GM13977 (cell line): ENCODE measurements at regions not wholly inside any gene's neighbourhood (a gene's known extent, or its start where the extent isn't known, plus 50 kb on each side); places are given as distances from the start of the nearest gene placed in this dataset.

Experiments used
- DNase-seq: peaks from one replicate; pipeline ENCODE4 v3.0.0; 2012; ENCODE audit warnings: low spot score
- in situ Hi-C: fragments of 300-500 bp; cut with MboI; formaldehyde crosslinking; loops from one replicate; pipeline ENCODE4 v1.12.0; 2022; ENCODE audit warnings: low sequenced_read_pairs, low pct_unique_long_range_greater_than_20kb, mixed read lengths, inconsistent platforms; ENCODE audit not compliant: unreplicated experiment
- TF ChIP-seq, protein P1 (sequence below): IDR thresholded peaks from 2 replicates; pipeline ENCODE4 v1.5.1; 2012; ENCODE audit warnings: mild to moderate bottlenecking, control low read depth; ENCODE audit not compliant: insufficient read depth; ENCODE audit errors: extremely low read depth, missing control alignments

GRCh38 chr15:37652646-37653417, 281.6 kb upstream of the TMCO5A start:
- TF ChIP-seq, protein P1, sequence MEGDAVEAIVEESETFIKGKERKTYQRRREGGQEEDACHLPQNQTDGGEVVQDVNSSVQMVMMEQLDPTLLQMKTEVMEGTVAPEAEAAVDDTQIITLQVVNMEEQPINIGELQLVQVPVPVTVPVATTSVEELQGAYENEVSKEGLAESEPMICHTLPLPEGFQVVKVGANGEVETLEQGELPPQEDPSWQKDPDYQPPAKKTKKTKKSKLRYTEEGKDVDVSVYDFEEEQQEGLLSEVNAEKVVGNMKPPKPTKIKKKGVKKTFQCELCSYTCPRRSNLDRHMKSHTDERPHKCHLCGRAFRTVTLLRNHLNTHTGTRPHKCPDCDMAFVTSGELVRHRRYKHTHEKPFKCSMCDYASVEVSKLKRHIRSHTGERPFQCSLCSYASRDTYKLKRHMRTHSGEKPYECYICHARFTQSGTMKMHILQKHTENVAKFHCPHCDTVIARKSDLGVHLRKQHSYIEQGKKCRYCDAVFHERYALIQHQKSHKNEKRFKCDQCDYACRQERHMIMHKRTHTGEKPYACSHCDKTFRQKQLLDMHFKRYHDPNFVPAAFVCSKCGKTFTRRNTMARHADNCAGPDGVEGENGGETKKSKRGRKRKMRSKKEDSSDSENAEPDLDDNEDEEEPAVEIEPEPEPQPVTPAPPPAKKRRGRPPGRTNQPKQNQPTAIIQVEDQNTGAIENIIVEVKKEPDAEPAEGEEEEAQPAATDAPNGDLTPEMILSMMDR, result no peak
- in situ Hi-C loops, result no loop called here
- no peak for DNase-seq

GRCh38 chr15:37678124-37678523, 256.3 kb upstream of the TMCO5A start:
- TF ChIP-seq, protein P1, result no peak
- in situ Hi-C loops, result no loop called here
- DNase-seq, result no peak

- TF ChIP-seq, protein P1, result no peak
- in situ Hi-C loops, result no loop called here
- DNase-seq, result no peak
Measured at GRCh38 chr15:37679627-37680026, 254.8 kb upstream of the TMCO5A start.

GRCh38 chr15:37682304-37682703, 252.1 kb upstream of the TMCO5A start:
- in situ Hi-C loops, result no loop called here
- TF ChIP-seq, protein P1, result no peak
- no peak for DNase-seq

DNA sequence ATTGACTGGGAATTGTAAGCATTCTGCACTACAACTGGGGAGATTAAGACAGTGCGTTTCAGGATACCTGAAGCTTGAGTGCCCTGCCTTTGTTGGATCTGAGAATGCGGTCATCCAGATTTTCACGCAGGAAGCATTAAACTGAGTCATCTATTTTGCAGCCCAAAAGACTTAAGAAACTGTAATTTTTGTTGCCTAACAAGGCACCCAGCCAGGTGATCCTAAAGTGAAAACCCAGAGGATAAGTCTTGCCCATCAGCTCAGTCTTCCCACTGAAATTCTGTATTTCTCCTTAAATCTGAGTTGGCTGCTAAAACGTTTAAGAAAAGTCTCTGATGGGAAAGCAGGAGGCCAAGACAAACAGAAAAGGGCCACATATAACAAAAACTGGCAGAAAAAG, 242.5 kb upstream of the TMCO5A start:
- DNase-seq, result no peak
- TF ChIP-seq, protein P1, result no peak
- in situ Hi-C loops, result no loop called here

DNA sequence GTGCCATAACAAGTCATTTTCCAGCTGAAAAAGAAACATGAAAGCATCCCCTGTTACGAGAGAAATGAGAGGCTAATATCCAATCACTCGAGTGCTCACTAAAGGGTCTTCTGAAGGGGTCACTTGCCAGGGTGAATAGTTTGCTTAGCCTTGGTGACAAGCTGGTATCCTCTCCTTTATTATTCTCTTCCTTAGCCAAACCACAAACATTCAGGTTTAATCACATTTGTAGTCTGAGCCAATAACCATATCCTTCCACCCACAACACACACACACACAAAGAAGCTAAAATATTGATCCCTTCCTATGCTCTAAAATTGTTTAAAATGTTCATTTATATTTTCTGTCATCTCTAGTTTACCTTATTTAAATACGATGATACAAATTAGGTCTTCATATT, 240.5 kb upstream of the TMCO5A start:
- DNase-seq, result no peak

More for the DNA sequence above, 240.5 kb upstream of the TMCO5A start:
- TF ChIP-seq, protein P1, result no peak
- in situ Hi-C loops, result no loop called here
